Spleen (tissue), 11 donors: ENCODE measurements at regions not wholly inside any gene's neighbourhood (a gene's known extent, or its start where the extent isn't known, plus 50 kb on each side); places are given as distances from the start of the nearest gene placed in this dataset.

ENCODE experiments used
- DNase-seq: peaks from one replicate; pipeline ENCODE4 v3.0.0-alpha.2; 2020
- H3K27ac ChIP-seq, 8 donors: fragments of 200-600 bp; sonication (generic) in 7 of 8; 1 replicate in 4 of 8; 2 replicates in 4 of 8; pipeline versions ENCODE4 v1.5.0 to v1.8.0; 2016 to 2021; ENCODE audit warnings: inconsistent platforms in 4 of 8, mild to moderate bottlenecking in 4 of 8, moderate library complexity in 1 of 8
- H3K27me3 ChIP-seq, 7 donors: fragments of 200-600 bp; sonication (generic) in 6 of 7; replicated peaks in 1 of 7; 1 replicate in 4 of 7; 2 replicates in 3 of 7; pipeline versions ENCODE4 v1.5.0 to v1.8.0; 2016 to 2021; ENCODE audit warnings: inconsistent platforms in 3 of 7, mild to moderate bottlenecking in 1 of 7
- H3K36me3 ChIP-seq, 6 donors: fragments of 200-600 bp; sonication (generic) in 5 of 6; 1 replicate in 4 of 6; 2 replicates in 2 of 6; pipeline versions ENCODE4 v1.5.0 to v1.8.0; 2016 to 2021; ENCODE audit warnings: inconsistent platforms in 2 of 6
- H3K4me1 ChIP-seq, 6 donors: fragments of 200-600 bp; sonication (generic) in 5 of 6; 1 replicate in 3 of 6; 2 replicates in 3 of 6; pipeline versions ENCODE4 v1.5.0 to v1.8.0; 2016 to 2021; ENCODE audit warnings: inconsistent platforms in 3 of 6
- H3K4me3 ChIP-seq, 8 donors: fragments of 200-600 bp; sonication (generic) in 7 of 8; 1 replicate in 4 of 8; 2 replicates in 4 of 8; pipeline versions ENCODE4 v1.5.0 to v1.8.0; 2016 to 2021; ENCODE audit warnings: inconsistent platforms in 4 of 8, mild to moderate bottlenecking in 4 of 8, moderate library complexity in 2 of 8
- H3K9me3 ChIP-seq, 8 donors: fragments of 200-600 bp; sonication (generic) in 7 of 8; 1 replicate in 4 of 8; 2 replicates in 4 of 8; pipeline versions ENCODE4 v1.5.0 to v1.8.0; 2016 to 2021; ENCODE audit warnings: inconsistent platforms in 4 of 8
- CTCF ChIP-seq, 11 experiments: fragments of 200-600 bp in 7 of 11; fragments of 450-650 bp in 4 of 11; sonication (generic) in 4 of 11; IDR thresholded peaks in 8 of 11; conservative IDR thresholded peaks in 3 of 11; 1 replicate in 7 of 11; 2 replicates in 4 of 11; pipeline versions ENCODE4 v1.4.0 to v1.8.0; 2016 to 2021; ENCODE audit warnings: antibody characterized with exemption in 11 of 11, inconsistent platforms in 4 of 11, mild to moderate bottlenecking in 1 of 11
- POLR2A ChIP-seq, 3 donors: fragments of 450-650 bp; IDR thresholded peaks; one replicate each; pipeline ENCODE4 v1.5.1; 2017; ENCODE audit warnings: antibody characterized with exemption in 3 of 3, mild to moderate bottlenecking in 1 of 3
- POLR2AphosphoS5 ChIP-seq, 3 donors: sonication (generic); formaldehyde crosslinking; IDR thresholded peaks; one replicate each; pipeline ENCODE4 v1.5.1; 2017; ENCODE audit warnings: antibody characterized with exemption in 3 of 3
- WGBS, 5 donors: extraction: QIAGEN DNeasy Blood & Tissue Kit in 3 of 5; methylation state at CpG; one replicate each; pipeline versions ENCODE4 v1.1.5 to v1.1.7; 2013 to 2018; 5-methylcytosine and 5-hydroxymethylcytosine counted together
- intact Hi-C: fragments of 100-400 bp; cut with DNase I; formaldehyde crosslinking; loops from one replicate; pipeline ENCODE4 v1.15.0; 2023; ENCODE audit warnings: low total_unique reads
- donor health status: healthy with polysubstance abuse.
- donor health status: DM: no; HTN: no; CAD: no; lungs with moderate emphysema.
- donor health status: DM: no; HTN: no; CAD: no.
- donor health status: Bipolar disorder and iron deficiency.
- donor health status: healthy.
- donor health status: DM: no; HTN: no; CAD: no.
- donor health status: DM: yes; HTN: yes; CAD: no.

GRCh38 chr2:226184940-226185615, 614.5 kb downstream of the IRS1 start:
- no peak overlapping the region for H3K4me3 ChIP-seq
- no peaks in the 10 kb centered on the region for H3K4me1 ChIP-seq
- WGBS, 5 donors: 48 to 61% (median 50%) methylated on average over 6 of the region's 6 CpGs
- H3K27ac ChIP-seq: no peak overlapping the region
- intact Hi-C loops: no loop called here
- DNase-seq: no peak
- H3K9me3 ChIP-seq: peaks cover 0 to 7% (median 0%) of the 10 kb centered on the region in 8 donors
- peaks cover 0 to 4% (median 0%) of the 10 kb centered on the region in 7 donors for H3K27me3 ChIP-seq
- TF ChIP-seq POLR2AphosphoS5 (IDR thresholded peaks at IDR 0.05): no peak
- TF ChIP-seq POLR2A (IDR thresholded peaks at IDR 0.05): no peak
- no peak for TF ChIP-seq CTCF (IDR thresholded peaks at IDR 0.05 in 8 of 11, conservative IDR thresholded peaks at IDR 0.05 in 3 of 11)
- H3K36me3 ChIP-seq: no peaks in the 10 kb centered on the region

DNA sequence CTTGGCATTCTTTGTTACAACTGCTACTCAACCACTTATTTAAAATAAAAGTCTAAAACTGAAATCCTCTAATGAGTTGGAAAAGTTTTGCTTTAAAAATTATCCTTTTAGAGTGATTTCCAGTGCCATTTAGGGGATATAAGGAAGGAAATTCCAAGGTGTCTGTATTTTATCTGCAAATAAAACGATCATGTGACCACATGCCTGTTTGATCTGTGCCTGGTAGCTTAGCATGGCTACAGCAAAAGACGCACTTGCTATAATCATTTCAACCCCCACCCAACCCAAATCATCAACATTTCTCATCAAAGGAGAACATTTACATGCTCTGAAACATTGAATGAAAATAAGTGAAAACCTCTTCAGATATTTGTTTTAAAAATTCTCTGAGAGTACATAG, 615.1 kb downstream of the IRS1 start:
- peaks cover 0 to 9% (median under 1%) of the 10 kb centered on the region in 8 donors for H3K9me3 ChIP-seq
- no peak overlapping the region for H3K4me3 ChIP-seq
- no peak overlapping the region for H3K27ac ChIP-seq
- 64 to 80% (median 67%) methylated on average over 2 of the region's 2 CpGs for WGBS, 5 donors
- peaks cover 0 to 4% (median 0%) of the 10 kb centered on the region in 7 donors for H3K27me3 ChIP-seq
- intact Hi-C loops: no loop called here
- H3K36me3 ChIP-seq: no peaks in the 10 kb centered on the region
- H3K4me1 ChIP-seq: no peaks in the 10 kb centered on the region
- TF ChIP-seq POLR2A (IDR thresholded peaks at IDR 0.05) (no peak), POLR2AphosphoS5 (IDR thresholded peaks at IDR 0.05) (no peak), CTCF (IDR thresholded peaks at IDR 0.05 in 8 of 11, conservative IDR thresholded peaks at IDR 0.05 in 3 of 11) (no peak)
- DNase-seq: no peak

DNA sequence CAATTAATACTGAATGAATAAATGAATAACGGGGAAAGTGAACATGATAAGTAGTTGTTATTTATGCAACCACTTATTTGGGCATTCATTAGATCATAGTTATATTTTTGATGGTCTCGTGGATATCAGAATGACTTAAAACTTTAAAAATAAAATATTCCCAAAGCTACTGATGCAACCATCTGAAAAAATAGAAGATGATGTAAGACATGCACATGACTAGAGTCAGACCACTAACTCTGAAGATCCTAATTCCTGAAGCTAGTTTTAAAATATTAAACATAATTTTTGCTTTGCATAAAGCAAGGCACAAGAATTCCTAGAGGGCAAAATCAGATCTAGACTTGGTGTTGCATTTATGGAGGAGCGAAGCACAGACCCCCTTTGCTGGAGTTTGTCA, 616.1 kb downstream of the IRS1 start:
- TF ChIP-seq POLR2A (IDR thresholded peaks at IDR 0.05) (no peak), CTCF (IDR thresholded peaks at IDR 0.05 in 8 of 11, conservative IDR thresholded peaks at IDR 0.05 in 3 of 11) (no peak), POLR2AphosphoS5 (IDR thresholded peaks at IDR 0.05) (no peak)
- intact Hi-C loops: no loop called here
- 83 to 98% (median 88%) methylated on average over 3 of the region's 3 CpGs for WGBS, 5 donors

GRCh38 chr2:226183033-226183432, 616.6 kb downstream of the IRS1 start:
- DNase-seq: no peak
- Histone ChIP-seq H3K27me3 (peaks cover 0 to 4% (median 0%) of the 10 kb centered on the region in 7 donors), H3K27ac (no peak overlapping the region), H3K4me1 (no peaks in the 10 kb centered on the region), H3K9me3 (peaks cover 0 to 24% (median 15%) of the 10 kb centered on the region in 8 donors), H3K36me3 (no peaks in the 10 kb centered on the region), H3K4me3 (no peak overlapping the region)
- 69 to 81% (median 71%) methylated on average over 2 of the region's 2 CpGs for WGBS, 5 donors
- no peak for TF ChIP-seq POLR2AphosphoS5 (IDR thresholded peaks at IDR 0.05)
- no peak for TF ChIP-seq CTCF (IDR thresholded peaks at IDR 0.05 in 8 of 11, conservative IDR thresholded peaks at IDR 0.05 in 3 of 11)
- TF ChIP-seq POLR2A (IDR thresholded peaks at IDR 0.05): no peak
- intact Hi-C loops: no loop called here

More for the DNA sequence above, 616.1 kb downstream of the IRS1 start:
- no peak overlapping the region for H3K27ac ChIP-seq
- H3K4me3 ChIP-seq: no peak overlapping the region
- H3K4me1 ChIP-seq: no peaks in the 10 kb centered on the region
- H3K27me3 ChIP-seq: peaks cover 0 to 4% (median 0%) of the 10 kb centered on the region in 7 donors
- peaks cover 0 to 19% (median 10%) of the 10 kb centered on the region in 8 donors for H3K9me3 ChIP-seq
- no peak for DNase-seq
- H3K36me3 ChIP-seq: no peaks in the 10 kb centered on the region
